Mesodermal cell (in vitro differentiated cells): ENCODE measurements at regions not wholly inside any gene's neighbourhood (a gene's known extent, or its start where the extent isn't known, plus 50 kb on each side); places are given as distances from the start of the nearest gene placed in this dataset.
"Not testable (repeated sequence)": the region's sequence is repeated elsewhere in the genome, so short reads cannot be mapped to it uniquely, and the experiment has no call there.

Source experiments
- H3K27ac ChIP-seq: 2 replicates; pipeline ENCODE4 v1.7.0; 2013; ENCODE audit warnings: mild to moderate bottlenecking, low read depth, low read length, moderate library complexity; ENCODE audit not compliant: severe bottlenecking
- H3K36me3 ChIP-seq: 2 replicates; pipeline ENCODE4 v1.7.1; 2013; ENCODE audit warnings: mild to moderate bottlenecking, low read length, moderate library complexity; ENCODE audit not compliant: control insufficient read depth, insufficient read depth
- H3K4me1 ChIP-seq: one replicate; pipeline ENCODE4 v1.7.1; 2013; ENCODE audit warnings: mild to moderate bottlenecking, low read length; ENCODE audit not compliant: insufficient read depth, control insufficient read depth, poor library complexity, severe bottlenecking
- H3K4me3 ChIP-seq: 2 replicates; pipeline ENCODE4 v1.7.0; 2013; ENCODE audit warnings: low read length, control low read depth, mild to moderate bottlenecking; ENCODE audit not compliant: insufficient read depth, poor library complexity, severe bottlenecking; ENCODE audit errors: extremely low read depth
- H3K9me3 ChIP-seq: 2 replicates; pipeline ENCODE4 v1.7.1; 2013; ENCODE audit warnings: mild to moderate bottlenecking, low read length, moderate library complexity; ENCODE audit not compliant: control insufficient read depth
- WGBS, 2 experiments: methylation state at CpG; one replicate each; pipeline ENCODE4 v1.1.5; 2013; ENCODE audit warnings: missing lambda C conversion rate in 2 of 2; ENCODE audit not compliant: insufficient coverage in 2 of 2; 5-methylcytosine and 5-hydroxymethylcytosine counted together

DNA sequence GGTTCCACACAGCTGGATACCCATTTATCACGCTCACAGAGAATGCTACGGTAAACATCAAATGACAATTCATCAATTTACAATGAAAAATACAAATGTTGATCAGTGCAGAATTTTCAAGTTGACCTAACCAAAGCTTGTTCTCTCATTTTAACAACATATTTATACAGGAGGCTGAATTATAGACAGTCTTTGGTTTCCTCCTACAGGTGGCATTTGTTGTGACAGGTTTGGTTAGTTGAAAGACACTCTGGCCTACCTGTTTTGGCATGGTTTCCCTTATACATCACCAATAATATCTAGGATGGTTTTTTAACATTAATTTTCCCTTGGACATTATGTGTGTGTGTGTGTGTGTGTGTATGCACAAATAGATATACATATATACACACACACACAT lies 642.5 kb upstream of the MMS22L start:
- Histone ChIP-seq H3K4me1 (no peaks in the 10 kb centered on the region), H3K4me3 (no peak overlapping the region), H3K9me3 (no peaks in the 10 kb centered on the region), H3K36me3 (no peaks in the 10 kb centered on the region), H3K27ac (no peak overlapping the region)
- WGBS, 2 experiments, result 76 to 83% methylated on average over 2 of the region's 2 CpGs

DNA sequence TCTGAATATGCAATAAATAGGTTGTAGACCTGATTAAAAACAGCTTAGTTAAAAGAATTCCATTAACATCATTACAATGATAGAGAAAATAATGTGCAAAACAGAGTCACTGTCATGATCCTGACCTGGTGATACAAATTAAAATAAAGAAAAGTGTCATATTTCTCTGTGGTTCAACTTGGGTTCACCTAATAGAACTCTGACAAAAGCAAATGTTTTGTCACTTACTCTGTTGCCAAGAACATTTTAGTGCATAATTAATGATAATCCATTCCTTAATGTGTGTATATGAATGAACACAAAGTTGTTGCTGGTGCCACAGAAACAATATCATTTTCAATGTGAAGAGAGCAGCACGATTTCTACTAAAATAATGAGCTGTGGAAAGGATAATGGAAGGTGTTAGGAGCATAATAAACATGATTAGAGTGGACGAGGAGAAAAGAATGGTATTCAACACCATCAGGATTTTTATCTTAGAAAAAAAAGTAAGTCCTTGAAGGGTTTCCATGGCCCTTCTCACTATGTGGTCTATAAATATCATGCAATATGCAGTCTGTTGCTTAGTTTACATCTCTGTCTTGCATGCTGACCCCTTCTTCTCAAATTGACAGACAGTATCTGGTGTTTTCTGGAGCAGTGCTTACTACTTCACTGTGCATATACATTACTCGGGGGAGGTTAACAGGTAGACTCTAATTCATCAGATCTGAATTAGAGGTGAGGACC lies 656.6 kb upstream of the MMS22L start:
- H3K4me1 ChIP-seq, result no peaks in the 10 kb centered on the region
- no peaks in the 10 kb centered on the region for H3K9me3 ChIP-seq
- H3K4me3 ChIP-seq, result no peak overlapping the region
- H3K27ac ChIP-seq, result no peak overlapping the region
- WGBS, 2 experiments, result 100% methylated on average over 1 of the region's 3 CpGs
- H3K36me3 ChIP-seq, result no peaks in the 10 kb centered on the region

DNA sequence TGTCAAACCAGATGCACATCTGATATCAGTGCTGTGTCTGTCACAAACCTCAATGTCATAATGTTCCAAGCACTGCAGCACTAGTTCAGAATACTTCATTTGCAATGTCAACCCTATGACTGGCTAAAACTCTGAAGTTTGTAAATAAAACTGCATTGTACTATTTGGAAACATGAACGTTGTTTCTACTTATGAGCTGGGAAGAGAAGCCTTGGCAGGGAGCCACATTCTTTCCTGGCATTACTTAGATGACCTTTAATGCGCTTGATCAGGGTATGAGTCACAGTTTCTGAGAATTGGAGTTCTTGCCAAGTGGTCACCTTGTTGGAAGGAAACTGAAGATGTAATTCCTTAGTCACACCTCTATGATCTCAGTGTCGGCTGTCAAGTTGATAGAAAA lies 664.8 kb upstream of the MMS22L start:
- H3K4me1 ChIP-seq, result no peaks in the 10 kb centered on the region
- no peaks in the 10 kb centered on the region for H3K9me3 ChIP-seq
- H3K27ac ChIP-seq, result no peak overlapping the region
- H3K4me3 ChIP-seq, result no peak overlapping the region
- H3K36me3 ChIP-seq, result no peaks in the 10 kb centered on the region
- 55 to 89% methylated on average over 2 of the region's 3 CpGs for WGBS, 2 experiments

DNA sequence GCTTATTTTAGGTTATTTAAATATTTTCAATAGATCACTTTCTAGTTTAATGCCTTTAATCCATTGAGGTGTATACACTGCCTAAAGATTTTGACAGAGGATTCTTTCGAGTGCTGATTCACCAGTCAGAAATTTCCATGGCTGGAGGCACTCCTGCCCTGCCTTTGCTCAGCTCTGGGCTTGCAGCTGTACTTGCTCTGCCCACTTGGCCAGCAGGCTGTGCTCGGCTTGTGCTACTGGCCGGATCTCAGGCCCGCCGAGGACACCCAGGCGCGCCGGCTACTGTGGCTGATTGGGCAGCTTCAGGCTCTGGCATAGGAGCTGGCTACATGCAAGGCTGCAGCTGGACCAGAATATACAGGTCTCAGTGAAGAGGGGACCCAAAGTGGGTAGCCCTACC lies 675.1 kb upstream of the MMS22L start:
- H3K4me1 ChIP-seq, result peaks cover 7% of the 10 kb centered on the region
- H3K36me3 ChIP-seq, result no peaks in the 10 kb centered on the region
- WGBS, 2 experiments, result 63 to 69% methylated on average over 4 to 8 of the region's 8 CpGs
- no peaks in the 10 kb centered on the region for H3K9me3 ChIP-seq
- no peak overlapping the region for H3K4me3 ChIP-seq
- no peak overlapping the region for H3K27ac ChIP-seq

DNA sequence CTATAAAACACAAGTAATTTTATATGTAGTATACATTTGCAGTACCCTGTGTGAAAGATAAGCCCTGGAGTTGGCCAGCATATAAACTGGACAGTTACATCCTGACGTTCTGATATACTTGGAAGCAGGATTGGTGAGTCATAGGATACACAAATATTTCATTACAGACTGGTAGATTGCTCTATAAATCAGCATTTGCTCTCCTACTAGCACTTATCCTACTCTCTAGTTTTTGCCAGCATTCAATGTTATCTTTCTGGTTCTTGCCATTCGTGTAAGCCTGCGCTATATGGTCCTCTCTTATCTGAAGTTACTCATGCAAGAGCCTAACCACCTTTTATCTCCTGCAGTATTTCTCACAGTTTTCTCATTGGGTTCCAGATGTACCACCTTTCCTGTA lies 680.2 kb upstream of the MMS22L start:
- 85 to 86% methylated on average over 2 of the region's 3 CpGs for WGBS, 2 experiments
- Histone ChIP-seq H3K9me3 (no peaks in the 10 kb centered on the region), H3K4me1 (peaks cover 4% of the 10 kb centered on the region), H3K4me3 (no peak overlapping the region), H3K27ac (no peak overlapping the region), H3K36me3 (no peaks in the 10 kb centered on the region)

DNA sequence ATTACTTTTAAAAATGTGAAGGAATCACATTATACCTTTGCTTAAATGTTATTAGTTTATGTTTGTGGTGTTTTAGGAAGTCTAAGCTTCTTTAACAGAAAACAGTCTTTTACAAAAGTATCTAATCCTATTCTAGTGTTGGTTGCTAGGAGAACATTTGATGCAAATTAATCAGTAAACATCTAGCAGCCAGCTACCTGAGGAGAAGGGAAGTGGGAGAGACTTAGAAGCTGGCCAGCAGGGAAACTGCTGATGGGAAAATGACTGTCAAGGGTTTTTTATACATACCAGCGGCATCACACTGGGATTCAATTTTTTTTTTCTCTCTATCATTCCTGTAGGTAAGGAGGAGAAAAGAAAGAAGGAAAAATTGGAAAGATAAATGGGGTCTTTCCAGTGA lies 686.0 kb upstream of the MMS22L start:
- H3K36me3 ChIP-seq, result no peaks in the 10 kb centered on the region
- WGBS, 2 experiments, result no CpG with 5 or more reads among the region's 1 CpG
- H3K4me1 ChIP-seq, result no peaks in the 10 kb centered on the region
- no peak overlapping the region for H3K27ac ChIP-seq
- no peaks in the 10 kb centered on the region for H3K9me3 ChIP-seq
- H3K4me3 ChIP-seq, result no peak overlapping the region

DNA sequence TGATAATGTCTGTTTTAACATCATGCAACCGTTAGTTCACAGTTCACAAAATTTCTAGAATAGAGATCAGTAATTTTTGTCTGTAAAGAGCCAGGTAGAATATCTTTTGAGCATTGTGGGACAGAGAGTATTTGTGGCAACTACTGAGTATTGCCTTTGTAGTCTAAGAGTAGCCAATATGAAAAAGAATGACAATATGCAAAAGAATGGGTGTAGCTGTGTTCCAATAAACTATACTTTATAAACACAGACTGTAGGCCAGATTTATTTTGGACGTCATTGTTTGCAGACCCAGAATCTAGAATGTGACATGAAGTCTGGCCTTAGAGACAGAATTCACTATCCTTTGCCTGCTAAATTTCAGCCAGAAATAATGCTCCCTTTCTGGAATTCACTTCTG lies 694.1 kb upstream of the MMS22L start:
- Histone ChIP-seq H3K9me3 (no peaks in the 10 kb centered on the region), H3K36me3 (no peaks in the 10 kb centered on the region), H3K4me1 (no peaks in the 10 kb centered on the region), H3K4me3 (no peak overlapping the region), H3K27ac (no peak overlapping the region)
- 100% methylated on average over 1 of the region's 2 CpGs; no CpG with 5 or more reads in 1 of the 2 experiments for WGBS, 2 experiments

DNA sequence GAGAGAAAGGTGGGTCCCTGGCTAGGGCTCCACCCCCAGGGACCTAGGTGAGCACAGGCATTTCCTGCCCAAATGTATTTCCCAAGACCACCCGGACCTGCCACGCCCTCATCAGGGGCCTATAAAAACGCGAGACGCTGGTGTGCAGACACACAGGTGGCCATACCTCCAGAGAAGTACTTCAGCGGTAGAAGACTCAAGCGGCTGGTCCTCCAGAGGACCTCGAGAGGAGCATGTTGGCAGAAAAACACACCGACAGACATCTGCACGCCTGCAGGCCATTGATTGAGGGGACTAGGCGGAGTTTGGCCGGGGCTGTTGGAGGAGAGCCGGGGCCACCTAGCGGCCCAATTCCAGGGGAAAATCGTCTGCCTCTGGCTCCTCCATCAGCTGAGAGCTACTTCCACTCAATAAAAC lies 695.8 kb upstream of the MMS22L start:
- H3K4me1 ChIP-seq, result no peaks in the 10 kb centered on the region
- no peaks in the 10 kb centered on the region for H3K9me3 ChIP-seq
- 88 to 92% methylated on average over 12 to 14 of the region's 15 CpGs for WGBS, 2 experiments
- H3K36me3 ChIP-seq, result no peaks in the 10 kb centered on the region
- no peak overlapping the region for H3K4me3 ChIP-seq
- H3K27ac ChIP-seq, result no peak overlapping the region

DNA sequence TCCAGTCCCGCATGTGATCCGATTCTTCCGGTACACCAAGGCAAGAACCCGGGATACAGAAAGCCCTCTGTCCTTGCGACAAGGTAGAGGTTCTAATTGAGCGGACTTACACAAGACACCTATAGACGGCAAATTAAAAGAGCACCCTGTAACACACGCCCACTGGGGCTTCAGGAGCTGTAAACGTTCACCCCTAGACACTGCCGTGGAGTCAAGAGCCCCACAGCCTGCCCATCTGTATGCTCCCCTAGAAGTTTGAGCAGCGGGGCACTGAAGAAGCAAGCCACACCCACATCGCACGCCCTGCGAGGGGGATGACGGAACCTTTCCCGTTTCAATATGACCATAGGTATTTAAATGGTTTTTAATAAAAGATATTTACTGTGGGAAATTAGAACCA lies 696.3 kb upstream of the MMS22L start:
- H3K4me1 ChIP-seq, H3K27ac ChIP-seq, H3K36me3 ChIP-seq, H3K9me3 ChIP-seq, H3K4me3 ChIP-seq: not testable (repeated sequence)
- WGBS, 2 experiments, result 91 to 100% methylated on average over 6 to 9 of the region's 16 CpGs

DNA sequence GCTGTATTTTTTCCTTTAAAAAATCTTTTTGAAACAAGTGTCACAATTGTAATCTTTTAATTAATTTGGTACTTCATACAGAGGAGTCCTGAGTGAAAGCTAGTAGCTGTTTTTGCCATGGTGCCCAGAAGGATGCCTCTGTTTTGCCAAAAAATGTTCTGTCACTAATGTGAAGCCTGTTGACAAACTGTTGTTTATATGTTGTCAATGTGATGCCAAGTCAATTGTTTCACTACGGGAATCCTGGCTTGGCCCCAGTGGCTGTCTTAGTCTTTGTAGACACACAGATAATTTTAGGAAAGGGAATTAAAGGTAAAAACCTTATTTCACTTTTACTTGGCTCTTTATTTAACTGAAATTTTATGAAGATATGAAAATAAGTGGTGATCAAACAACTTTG lies 706.4 kb upstream of the MMS22L start:
- WGBS, 2 experiments, result no CpG with 5 or more reads among the region's 1 CpG

DNA sequence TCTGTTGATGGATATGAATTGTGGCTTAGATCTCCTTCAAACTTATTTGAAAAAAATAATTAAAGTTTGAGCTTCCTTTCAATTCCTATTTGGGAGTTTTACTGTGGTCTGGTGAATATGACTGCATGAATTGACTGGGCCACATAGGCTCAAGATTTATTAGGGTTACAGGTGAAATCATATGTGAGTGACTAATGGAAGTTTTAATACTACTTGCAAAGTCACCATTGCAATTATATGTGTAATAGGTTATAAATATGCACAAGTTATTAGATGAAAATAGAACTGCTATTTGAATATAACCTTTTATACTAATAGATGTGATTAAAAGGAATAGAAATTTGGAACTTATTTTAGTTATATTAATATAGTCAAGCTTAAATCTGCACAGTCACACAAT lies 712.1 kb upstream of the MMS22L start:
- H3K9me3 ChIP-seq, result no peaks in the 10 kb centered on the region
- H3K27ac ChIP-seq, result no peak overlapping the region
- H3K4me3 ChIP-seq, result no peak overlapping the region
- no peaks in the 10 kb centered on the region for H3K36me3 ChIP-seq
- no peaks in the 10 kb centered on the region for H3K4me1 ChIP-seq

More for the DNA sequence above, 706.4 kb upstream of the MMS22L start:
- Histone ChIP-seq H3K27ac (no peak overlapping the region), H3K9me3 (no peaks in the 10 kb centered on the region), H3K4me3 (no peak overlapping the region), H3K36me3 (no peaks in the 10 kb centered on the region), H3K4me1 (no peaks in the 10 kb centered on the region)
